Loucy (cell line): ENCODE measurements at regions not wholly inside any gene's neighbourhood (a gene's known extent, or its start where the extent isn't known, plus 50 kb on each side); places are given as distances from the start of the nearest gene placed in this dataset.

Source experiments
- H2AFZ ChIP-seq: fragments of 200-600 bp; sonication (generic); 2 replicates; pipeline ENCODE4 v1.6.0; 2016; ENCODE audit warnings: antibody characterized with exemption, mild to moderate bottlenecking, low read length, moderate library complexity
- H3F3A ChIP-seq: fragments of 200-600 bp; 2 replicates; pipeline ENCODE4 v1.6.0; 2016; ENCODE audit warnings: antibody characterized with exemption, low read depth, mild to moderate bottlenecking
- H3K27me3 ChIP-seq: fragments of 200-600 bp; sonication (generic); 2 replicates; pipeline ENCODE4 v1.6.1; 2014; ENCODE audit warnings: low read length, mild to moderate bottlenecking; ENCODE audit not compliant: insufficient read depth, poor library complexity, severe bottlenecking
- H3K36me3 ChIP-seq: fragments of 200-600 bp; sonication (generic); 2 replicates; pipeline ENCODE4 v1.6.1; 2016; ENCODE audit warnings: low read length; ENCODE audit not compliant: insufficient read depth
- H3K4me1 ChIP-seq: fragments of 200-600 bp; sonication (generic); 2 replicates; pipeline ENCODE4 v1.5.1; 2014; ENCODE audit warnings: low read length, mild to moderate bottlenecking; ENCODE audit not compliant: insufficient read depth, poor library complexity, severe bottlenecking
- H3K4me2 ChIP-seq: fragments of 200-600 bp; sonication (generic); 2 replicates; pipeline ENCODE4 v1.6.0; 2014; ENCODE audit warnings: antibody characterized with exemption, low read length, low read depth, mild to moderate bottlenecking; ENCODE audit not compliant: poor library complexity, severe bottlenecking
- H3K4me3 ChIP-seq: fragments of 200-600 bp; sonication (generic); 2 replicates; pipeline ENCODE4 v1.5.1; 2014; ENCODE audit warnings: low read length, mild to moderate bottlenecking, mixed read lengths; ENCODE audit not compliant: poor library complexity, severe bottlenecking
- H3K79me2 ChIP-seq: fragments of 200-600 bp; sonication (generic); 2 replicates; pipeline ENCODE4 v1.6.1; 2014; ENCODE audit warnings: low read length; ENCODE audit not compliant: insufficient read depth
- H3K9ac ChIP-seq: fragments of 200-600 bp; sonication (generic); 2 replicates; pipeline ENCODE4 v1.6.0; 2014; ENCODE audit warnings: mild to moderate bottlenecking, low read depth, low read length, moderate library complexity; ENCODE audit not compliant: poor library complexity, severe bottlenecking
- H3K9me2 ChIP-seq: fragments of 200-600 bp; sonication (generic); replicated peaks from 2 replicates; pipeline ENCODE4 v1.6.1; 2016; ENCODE audit warnings: low read depth, low read length, mixed read lengths
- H3K9me3 ChIP-seq: fragments of 200-600 bp; sonication (generic); 2 replicates; pipeline ENCODE4 v1.6.1; 2014; ENCODE audit warnings: mild to moderate bottlenecking, antibody characterized with exemption, low read length, low read depth; ENCODE audit not compliant: insufficient read depth
- H4K20me1 ChIP-seq: fragments of 200-600 bp; sonication (generic); 2 replicates; pipeline ENCODE4 v1.6.0; 2014; ENCODE audit warnings: antibody characterized with exemption, low read length, mild to moderate bottlenecking; ENCODE audit not compliant: insufficient read depth, poor library complexity, severe bottlenecking
- EZH2phosphoT487 ChIP-seq: fragments of 200-600 bp; IDR thresholded peaks from 2 replicates; pipeline ENCODE4 v1.6.1; 2018; ENCODE audit warnings: antibody characterized with exemption, mild to moderate bottlenecking, moderate library complexity, borderline replicate concordance
- TF ChIP-seq, protein P1 (sequence below): fragments of 200-600 bp; sonication (generic); conservative IDR thresholded peaks from 2 replicates; pipeline ENCODE4 v1.5.1; 2014; ENCODE audit warnings: mild to moderate bottlenecking, antibody characterized with exemption, low read length

GRCh38 chr1:173414136-173414535 lies 63.0 kb upstream of the PRDX6 start:
- H3K27me3 ChIP-seq = no peaks in the 10 kb centered on the region

DNA sequence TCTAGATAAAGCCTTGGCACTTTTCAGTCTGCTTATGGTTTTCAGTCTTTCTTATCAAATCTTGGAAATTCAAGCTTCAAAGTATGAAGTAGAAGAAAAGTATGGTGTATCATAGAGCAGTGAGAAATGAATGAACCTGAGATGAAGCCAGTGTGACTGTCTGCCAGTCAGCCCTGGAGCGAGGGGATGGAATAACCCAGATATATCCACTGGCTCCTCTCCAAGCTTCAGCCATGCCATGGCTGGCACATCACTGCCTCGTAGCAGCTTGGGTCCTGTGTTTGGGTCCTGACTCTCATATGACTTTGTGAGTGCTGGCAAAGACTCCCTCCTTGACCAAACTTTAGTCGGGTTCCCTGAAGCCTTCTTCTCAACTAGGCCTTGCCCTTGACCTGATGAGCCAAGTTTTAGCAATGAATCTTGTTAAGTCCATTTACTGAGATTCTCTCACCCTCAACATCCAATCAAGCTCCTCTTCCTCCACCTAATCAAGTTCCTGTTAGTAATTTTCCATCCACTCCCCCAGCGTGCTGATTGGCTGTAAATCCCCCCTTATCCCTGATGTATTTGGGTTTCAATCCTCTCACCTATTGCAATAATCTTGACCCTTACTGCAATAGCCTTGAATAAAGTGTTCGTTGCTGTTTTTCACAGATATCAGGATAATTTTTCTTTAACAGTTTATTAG lies 62.5 kb upstream of the PRDX6 start:
- Histone ChIP-seq H4K20me1 (no peaks in the 10 kb centered on the region), H3F3A (no peaks in the 10 kb centered on the region), H3K79me2 (no peaks in the 10 kb centered on the region), H3K9me2 (no peaks in the 10 kb centered on the region), H3K4me2 (no peak overlapping the region), H3K27me3 (no peaks in the 10 kb centered on the region), H3K9me3 (no peaks in the 10 kb centered on the region), H3K36me3 (no peaks in the 10 kb centered on the region), H3K4me1 (peaks cover 33% of the 10 kb centered on the region), H3K4me3 (no peak overlapping the region), H2AFZ (peak overlapping the region; percentile 4; the same call in 1 of the 2 replicates), H3K9ac (no peak overlapping the region)
- TF ChIP-seq, protein P1, sequence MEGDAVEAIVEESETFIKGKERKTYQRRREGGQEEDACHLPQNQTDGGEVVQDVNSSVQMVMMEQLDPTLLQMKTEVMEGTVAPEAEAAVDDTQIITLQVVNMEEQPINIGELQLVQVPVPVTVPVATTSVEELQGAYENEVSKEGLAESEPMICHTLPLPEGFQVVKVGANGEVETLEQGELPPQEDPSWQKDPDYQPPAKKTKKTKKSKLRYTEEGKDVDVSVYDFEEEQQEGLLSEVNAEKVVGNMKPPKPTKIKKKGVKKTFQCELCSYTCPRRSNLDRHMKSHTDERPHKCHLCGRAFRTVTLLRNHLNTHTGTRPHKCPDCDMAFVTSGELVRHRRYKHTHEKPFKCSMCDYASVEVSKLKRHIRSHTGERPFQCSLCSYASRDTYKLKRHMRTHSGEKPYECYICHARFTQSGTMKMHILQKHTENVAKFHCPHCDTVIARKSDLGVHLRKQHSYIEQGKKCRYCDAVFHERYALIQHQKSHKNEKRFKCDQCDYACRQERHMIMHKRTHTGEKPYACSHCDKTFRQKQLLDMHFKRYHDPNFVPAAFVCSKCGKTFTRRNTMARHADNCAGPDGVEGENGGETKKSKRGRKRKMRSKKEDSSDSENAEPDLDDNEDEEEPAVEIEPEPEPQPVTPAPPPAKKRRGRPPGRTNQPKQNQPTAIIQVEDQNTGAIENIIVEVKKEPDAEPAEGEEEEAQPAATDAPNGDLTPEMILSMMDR = no peak
- no peak for TF ChIP-seq EZH2phosphoT487

More at GRCh38 chr1:173414136-173414535, 63.0 kb upstream of the PRDX6 start:
- Histone ChIP-seq H3K9me2 (no peaks in the 10 kb centered on the region), H3K9me3 (no peaks in the 10 kb centered on the region), H3K4me1 (peaks cover 38% of the 10 kb centered on the region), H3F3A (no peaks in the 10 kb centered on the region), H3K79me2 (no peaks in the 10 kb centered on the region), H3K4me3 (no peak overlapping the region), H3K4me2 (no peak overlapping the region), H2AFZ (peak overlapping the region; percentile 4; the same call in 1 of the 2 replicates), H3K9ac (no peak overlapping the region), H4K20me1 (no peaks in the 10 kb centered on the region), H3K36me3 (no peaks in the 10 kb centered on the region)
- TF ChIP-seq, protein P1 = no peak
- no peak for TF ChIP-seq EZH2phosphoT487

- no peak overlapping the region for H2AFZ ChIP-seq
- no peaks in the 10 kb centered on the region for H3K9me3 ChIP-seq
- no peak for TF ChIP-seq EZH2phosphoT487
- TF ChIP-seq, protein P1 = no peak
- H3K9ac ChIP-seq = no peak overlapping the region
- no peaks in the 10 kb centered on the region for H3K36me3 ChIP-seq
- no peak overlapping the region for H3K4me3 ChIP-seq
- H3K27me3 ChIP-seq = no peaks in the 10 kb centered on the region
- no peaks in the 10 kb centered on the region for H3K9me2 ChIP-seq
- H3K4me2 ChIP-seq = no peak overlapping the region
- no peaks in the 10 kb centered on the region for H3F3A ChIP-seq
- H3K79me2 ChIP-seq = no peaks in the 10 kb centered on the region
- peaks cover 25% of the 10 kb centered on the region for H3K4me1 ChIP-seq
- H4K20me1 ChIP-seq = no peaks in the 10 kb centered on the region
Measured at GRCh38 chr1:173415490-173415889, 61.6 kb upstream of the PRDX6 start.
